ENCODE measurements at regions not wholly inside any gene's neighbourhood (a gene's known extent, or its start where the extent isn't known, plus 50 kb on each side); places are given as distances from the start of the nearest gene placed in this dataset.
A peak's percentile ranks its signal among the peaks of the same experiment; 100 is the strongest.

DNA sequence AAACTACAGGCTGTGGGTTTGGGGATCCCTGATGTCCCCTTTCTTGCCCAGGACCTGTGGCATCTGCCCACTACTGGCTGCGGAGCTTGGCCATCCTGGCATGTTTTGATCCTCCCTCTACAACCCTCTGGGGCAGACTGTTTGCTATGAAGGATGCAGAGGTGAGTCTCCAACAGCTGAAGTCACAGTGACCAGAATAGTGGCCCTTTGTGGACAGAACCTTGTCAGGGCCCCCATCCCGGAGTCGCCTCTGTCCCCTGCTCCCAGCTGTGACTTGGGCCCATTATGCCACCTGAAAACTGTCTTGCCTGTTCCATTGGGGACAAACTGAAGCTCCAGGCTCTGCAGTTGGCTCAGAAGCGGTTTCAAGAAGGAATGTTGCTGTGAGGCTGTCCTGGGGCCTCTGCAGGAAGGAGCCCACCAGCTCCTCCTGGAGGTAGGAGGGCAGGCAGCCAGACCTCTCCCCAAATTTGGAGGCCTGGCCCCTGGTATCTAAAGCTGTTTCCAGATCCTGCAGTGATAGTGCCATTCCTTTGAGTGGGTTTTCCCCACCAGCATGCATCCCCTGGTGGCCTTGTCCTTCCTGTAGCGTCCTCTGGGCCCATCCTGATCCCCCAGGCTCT, 93.3 kb downstream of the BARX1 start (continued):
- TF ChIP-seq EP300 (IDR thresholded peaks at IDR 0.05; ENCODE audit: low read depth in 2 of 2, low read length in 2 of 2) (no peak), EP300 (CRISPR knock-in tag; IDR thresholded peaks at IDR 0.05; ENCODE audit: borderline replicate concordance) (no peak), ZNF703 (CRISPR knock-in tag; IDR thresholded peaks at IDR 0.05; ENCODE audit: borderline replicate concordance) (no peak), NFATC3 (CRISPR knock-in tag; IDR thresholded peaks at IDR 0.05) (no peak), HNRNPLL (IDR thresholded peaks at IDR 0.05; ENCODE audit: low read depth, low read length, poor library complexity, severe bottlenecking) (no peak), NCOA2 (CRISPR knock-in tag; IDR thresholded peaks at IDR 0.05) (no peak), MAFG (CRISPR knock-in tag; IDR thresholded peaks at IDR 0.05) (no peak)
- TF ChIP-seq, protein P1, sequence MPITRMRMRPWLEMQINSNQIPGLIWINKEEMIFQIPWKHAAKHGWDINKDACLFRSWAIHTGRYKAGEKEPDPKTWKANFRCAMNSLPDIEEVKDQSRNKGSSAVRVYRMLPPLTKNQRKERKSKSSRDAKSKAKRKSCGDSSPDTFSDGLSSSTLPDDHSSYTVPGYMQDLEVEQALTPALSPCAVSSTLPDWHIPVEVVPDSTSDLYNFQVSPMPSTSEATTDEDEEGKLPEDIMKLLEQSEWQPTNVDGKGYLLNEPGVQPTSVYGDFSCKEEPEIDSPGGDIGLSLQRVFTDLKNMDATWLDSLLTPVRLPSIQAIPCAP (CRISPR knock-in tag; IDR thresholded peaks at IDR 0.05; ENCODE audit: low read depth): no peak

DNA sequence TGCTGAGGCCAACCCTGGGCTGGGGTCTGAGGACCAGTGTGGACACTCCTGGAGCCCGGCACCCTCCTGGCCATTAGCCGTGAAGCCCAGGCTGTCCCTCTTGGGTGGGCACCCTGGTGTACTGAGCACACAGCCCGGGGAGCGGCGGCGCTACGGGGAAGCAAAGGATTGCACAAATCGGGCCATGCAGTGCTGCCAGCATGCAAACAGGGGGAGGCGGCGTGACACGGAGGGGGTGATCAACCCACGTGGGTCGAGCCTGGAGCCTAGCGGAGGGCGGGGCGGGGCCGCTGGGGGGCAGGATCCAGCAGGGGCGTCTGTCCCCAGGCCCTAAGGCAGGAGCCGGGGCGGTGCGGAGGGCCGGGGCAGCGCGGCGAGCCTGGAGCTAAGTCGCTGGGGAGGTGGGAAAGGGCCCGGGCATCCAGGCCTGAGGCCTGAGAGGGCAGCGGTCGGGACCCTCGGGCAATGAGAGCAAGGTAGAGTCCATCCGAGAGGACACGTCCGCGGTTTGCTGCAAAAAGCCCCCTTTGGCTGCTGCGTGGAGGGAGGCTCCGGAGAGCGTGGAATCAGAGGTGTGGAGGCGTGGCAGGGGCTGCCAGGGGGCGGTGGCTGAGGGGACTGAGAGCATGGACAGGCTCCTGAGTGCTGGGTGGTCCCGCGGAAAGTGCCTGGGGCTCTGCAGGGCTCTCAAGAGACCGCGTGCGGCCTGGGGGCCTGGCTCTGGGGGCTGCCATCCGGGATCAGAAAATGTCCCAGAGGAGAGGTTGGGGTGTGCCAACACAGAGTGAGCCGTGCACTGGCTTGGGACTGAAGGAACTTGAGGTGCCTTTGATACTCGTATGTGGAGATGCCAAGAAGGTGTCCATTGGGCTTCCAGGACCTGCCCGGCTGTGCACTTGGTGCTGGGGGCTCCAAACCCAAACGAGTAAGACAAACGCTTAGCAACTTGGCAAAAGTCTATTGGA, 94.2 kb downstream of the BARX1 start:
- no TSS peak for BruUV-seq (replicated peaks)
- Histone ChIP-seq H3K4me1 (ENCODE audit: insufficient read depth, low read length) (no peaks in the 10 kb centered on the region), H3K4me2 (ENCODE audit: low read depth, low read length) (0 out of 2 replicates have a peak overlapping the region, but pooled peaks have one; percentile 8), H4K20me1 (ENCODE audit: insufficient read depth, low read length) (no peaks in the 10 kb centered on the region), H3K36me3 (replicated peaks in 1 of 2; ENCODE audit: control insufficient read depth in 1 of 2, insufficient read depth in 2 of 2, low read length in 2 of 2) (no peaks in the 10 kb centered on the region), H3K4me3 (replicated peaks in 1 of 3; ENCODE audit: insufficient read depth in 1 of 3, low read depth in 2 of 3, low read length in 3 of 3) (no peak overlapping the region), H3K27me3 (ENCODE audit: control insufficient read depth in 1 of 2, insufficient read depth in 2 of 2, low read length in 2 of 2) (peaks cover 0 to 27% of the 10 kb centered on the region in 2 experiments; a peak in 3 of 5 replicates), H3K27ac (ENCODE audit: extremely low read length, insufficient read depth, low read length) (no peak overlapping the region), H3K79me2 (ENCODE audit: insufficient read depth, low read length) (no peaks in the 10 kb centered on the region), H3K9me3 (ENCODE audit: low read length) (no peaks in the 10 kb centered on the region), H3K9ac (ENCODE audit: insufficient read depth, low read depth, low read length) (no peak overlapping the region), H2AFZ (ENCODE audit: low read length) (no peak overlapping the region)
- WGBS (ENCODE audit: low lambda C conversion rate): 60% methylated on average over 39 of the region's 50 CpGs
- POLR2A ChIA-PET: no interaction called here
- FAIRE-seq (no peak), ATAC-seq (no peak; the same call in 2 of the 3 replicates), DNase-seq (ENCODE audit: low spot score) (no peak)
- intact Hi-C loops (cut with micrococcal nuclease; ENCODE audit: unreplicated experiment) (no loop called here), in situ Hi-C loops (cut with HindIII; ENCODE audit: extremely low pct_ligation_motif_present, low pct_unique_long_range_greater_than_20kb) (no loop called here)
- CTCF ChIA-PET (ENCODE audit: low intra/inter-chr PET ratio, low total read pairs): no interaction called here
- TF ChIP-seq KLF15 (CRISPR knock-in tag; IDR thresholded peaks at IDR 0.05; ENCODE audit: borderline replicate concordance) (no peak), ZNF761 (CRISPR knock-in tag; conservative IDR thresholded peaks at IDR 0.05) (no peak), HOXD1 (CRISPR knock-in tag; IDR thresholded peaks at IDR 0.05) (no peak), MAFG (CRISPR knock-in tag; IDR thresholded peaks at IDR 0.05) (no peak), GATAD1 (CRISPR knock-in tag; IDR thresholded peaks at IDR 0.05) (no peak), ZMAT3 (CRISPR knock-in tag; conservative IDR thresholded peaks at IDR 0.05) (no peak), TGIF2 (CRISPR knock-in tag; IDR thresholded peaks at IDR 0.05) (no peak)

Data from HepG2 (cell line).